ENCODE measurements at regions not wholly inside any gene's neighbourhood (a gene's known extent, or its start where the extent isn't known, plus 50 kb on each side); places are given as distances from the start of the nearest gene placed in this dataset.
A peak's percentile ranks its signal among the peaks of the same experiment; 100 is the strongest.
"Not testable (repeated sequence)": the region's sequence is repeated elsewhere in the genome, so short reads cannot be mapped to it uniquely, and the experiment has no call there.

GRCh38 chr3:182612332-182612731, 181.0 kb upstream of the ATP11B start:
- DNase-seq: no peak

- DNase-seq: no peak
Observed at GRCh38 chr3:182617500-182617899, 175.8 kb upstream of the ATP11B start.

- DNase-seq: peak; percentile 35
Observed at GRCh38 chr3:182618085-182618732, 175.1 kb upstream of the ATP11B start.

GRCh38 chr3:182618981-182619591, 174.2 kb upstream of the ATP11B start:
- DNase-seq: no peak

GRCh38 chr3:182620723-182621434, 172.4 kb upstream of the ATP11B start:
- no peak for DNase-seq

- DNase-seq: no peak
Observed at GRCh38 chr3:182621435-182622240, 171.7 kb upstream of the ATP11B start.

GRCh38 chr3:182622241-182622545, 171.1 kb upstream of the ATP11B start:
- DNase-seq: no peak

- no peak for DNase-seq
Observed at GRCh38 chr3:182626484-182627467, 166.5 kb upstream of the ATP11B start.

GRCh38 chr3:182628531-182628930, 164.8 kb upstream of the ATP11B start:
- no peak for DNase-seq

- DNase-seq: no peak
Observed at GRCh38 chr3:182629521-182629920, 163.8 kb upstream of the ATP11B start.

GRCh38 chr3:182631183-182632076, 161.9 kb upstream of the ATP11B start:
- DNase-seq: no peak

GRCh38 chr3:182632077-182632393, 161.3 kb upstream of the ATP11B start:
- no peak for DNase-seq

GRCh38 chr3:182633186-182633585, 160.1 kb upstream of the ATP11B start:
- no peak for DNase-seq

GRCh38 chr3:182636646-182637045, 156.7 kb upstream of the ATP11B start:
- DNase-seq: no peak

GRCh38 chr3:182637350-182638110, 155.8 kb upstream of the ATP11B start:
- DNase-seq: no peak

- DNase-seq: no peak
Observed at GRCh38 chr3:182644013-182644412, 149.3 kb upstream of the ATP11B start.

GRCh38 chr3:182644790-182645433, 148.4 kb upstream of the ATP11B start:
- no peak for DNase-seq

GRCh38 chr3:182650568-182651128, 142.7 kb upstream of the ATP11B start:
- DNase-seq: no peak

GRCh38 chr3:182651461-182651860, 141.8 kb upstream of the ATP11B start:
- DNase-seq: no peak

GRCh38 chr3:182653065-182653464, 140.2 kb upstream of the ATP11B start:
- not testable (repeated sequence) for DNase-seq

Data from DMS 273 treated with DMSO at 0.1 percent for 48 hours (cell line).